HG03439 (cell line): ENCODE measurements at regions not wholly inside any gene's neighbourhood (a gene's known extent, or its start where the extent isn't known, plus 50 kb on each side); places are given as distances from the start of the nearest gene placed in this dataset.
"Not testable (repeated sequence)": the region's sequence is repeated elsewhere in the genome, so short reads cannot be mapped to it uniquely, and the experiment has no call there.

Source experiments
- ATAC-seq: cut with Tn5 transposase; IDR thresholded peaks from one replicate; pipeline ENCODE4 v1.9.1; 2021; ENCODE audit warnings: mild to moderate bottlenecking, moderate library complexity; ENCODE audit not compliant: unreplicated experiment

DNA sequence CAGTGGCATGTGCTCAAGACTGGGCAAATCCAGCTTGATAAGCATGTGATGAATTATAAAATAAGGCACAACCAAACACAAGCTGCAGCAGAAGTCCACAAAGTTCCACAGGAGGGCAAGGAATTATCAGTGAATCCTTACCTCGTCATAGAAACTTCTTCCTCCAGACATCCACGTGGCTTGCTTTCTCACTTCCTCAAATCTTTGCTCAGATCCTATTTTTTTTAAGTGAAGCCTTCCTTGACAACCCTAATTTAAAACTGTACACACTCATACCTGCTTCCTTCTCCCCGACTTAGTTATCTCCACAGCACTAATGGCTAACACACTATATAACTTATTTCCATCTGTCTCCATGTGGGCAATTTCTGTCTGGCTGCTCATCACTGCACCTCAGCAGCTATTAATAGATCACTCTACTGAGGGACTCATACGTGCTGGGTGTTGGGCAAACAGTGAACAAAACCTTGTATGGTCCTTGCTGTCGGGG lies 320.7 kb downstream of the KLF13 start:
- not testable (repeated sequence) for ATAC-seq

DNA sequence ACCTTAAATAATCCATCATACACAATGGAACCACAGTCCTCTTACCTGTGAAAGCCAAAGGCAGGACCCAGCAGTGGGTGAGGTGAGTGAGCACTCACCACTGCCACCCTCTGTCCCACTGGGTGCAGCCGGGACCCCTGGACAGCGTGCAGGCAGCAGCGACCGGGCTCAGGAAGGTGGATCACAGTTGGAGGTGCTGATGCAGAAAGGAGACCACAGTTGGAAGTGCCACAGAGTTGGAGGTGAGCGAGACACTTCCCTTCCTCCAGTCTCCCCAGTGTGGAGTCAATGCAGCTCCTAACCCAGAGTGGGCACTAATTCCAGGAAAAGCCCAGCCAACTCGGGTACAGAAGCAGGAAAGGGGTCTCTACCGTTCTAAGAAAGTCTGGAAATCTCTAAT lies 323.0 kb downstream of the KLF13 start:
- ATAC-seq, result not testable (repeated sequence)

- ATAC-seq, result not testable (repeated sequence)
Measured at GRCh38 chr15:31650055-31650701, 323.5 kb downstream of the KLF13 start.

DNA sequence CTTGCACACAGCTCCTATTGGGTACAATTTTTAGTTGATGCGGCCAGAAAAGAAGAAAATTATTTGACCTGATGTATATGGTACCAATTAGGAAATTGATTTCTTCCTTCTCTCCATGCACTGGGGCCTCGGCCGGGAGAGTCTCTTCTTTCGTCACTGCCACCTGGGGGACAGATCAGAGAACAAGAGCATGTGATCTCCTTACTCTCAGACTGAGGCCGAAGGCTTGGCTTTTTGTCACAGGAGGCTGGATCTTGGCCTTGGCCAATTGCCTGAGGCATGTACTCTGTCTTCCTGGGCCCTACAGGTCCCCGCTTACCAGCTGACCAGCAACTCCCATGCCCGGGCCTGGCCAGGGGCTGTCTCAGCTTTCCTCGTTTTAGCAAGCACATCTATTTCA lies 330.3 kb downstream of the KLF13 start:
- ATAC-seq, result not testable (repeated sequence)

- no peak for ATAC-seq
Measured at GRCh38 chr15:31660816-31661215, 334.2 kb downstream of the KLF13 start.

GRCh38 chr15:31665732-31666131 lies 339.1 kb downstream of the KLF13 start:
- ATAC-seq, result not testable (repeated sequence)

DNA sequence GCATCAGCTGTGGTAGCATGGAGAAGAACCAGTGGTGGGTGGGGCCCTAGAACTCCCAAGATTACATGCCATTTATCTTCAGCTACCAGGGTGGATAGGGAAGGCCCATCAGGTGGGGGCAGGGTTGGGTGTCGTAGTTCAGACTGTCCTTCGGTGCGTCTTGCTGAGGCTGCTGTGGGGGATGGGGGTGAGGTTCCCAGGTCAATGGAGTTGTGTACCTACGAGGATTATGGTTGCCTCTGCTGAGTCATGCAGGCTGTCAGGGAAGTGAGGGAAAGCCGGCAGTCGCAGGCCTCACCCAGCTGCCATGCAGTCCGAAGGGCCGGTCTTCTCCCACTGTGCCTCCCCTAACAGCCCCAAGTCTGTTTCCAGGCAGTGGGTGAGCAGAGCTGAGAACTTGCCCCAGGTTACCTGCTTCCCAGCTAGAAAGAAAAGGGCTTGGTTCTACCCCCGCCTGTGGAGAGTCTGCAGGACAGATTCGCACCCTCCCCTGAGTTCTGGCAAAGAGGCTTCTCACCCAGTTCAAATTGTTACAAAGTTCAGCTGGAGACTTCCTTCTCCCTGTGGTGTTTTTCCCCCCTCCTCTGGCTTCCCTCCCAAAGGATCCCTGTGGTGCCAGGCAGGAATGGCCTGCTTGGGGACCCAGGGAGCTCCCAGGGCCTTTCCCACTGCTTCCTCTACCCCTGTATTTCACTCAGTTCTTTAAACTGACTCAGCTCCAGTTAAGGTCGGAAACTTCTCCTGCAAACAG lies 342.7 kb downstream of the KLF13 start:
- not testable (repeated sequence) for ATAC-seq

DNA sequence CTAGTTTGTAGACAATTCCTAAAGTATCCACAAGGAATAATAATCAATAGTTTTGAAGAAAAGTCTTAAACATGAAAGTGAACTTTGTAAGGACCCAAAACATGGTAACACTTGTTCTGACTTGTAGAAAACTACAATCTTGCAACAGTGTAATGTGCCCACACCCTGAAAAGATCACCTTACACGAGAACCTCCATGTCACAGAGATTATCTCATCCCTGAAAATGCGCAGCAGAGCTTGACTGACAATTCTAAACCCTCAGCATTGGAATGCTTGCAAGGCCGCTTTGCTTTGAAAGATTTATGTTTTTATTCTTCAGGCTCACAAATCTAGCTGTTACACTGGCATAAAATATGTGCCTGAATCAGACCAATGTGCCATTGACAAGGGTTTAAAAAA lies 346.6 kb downstream of the KLF13 start:
- ATAC-seq, result not testable (repeated sequence)

GRCh38 chr15:31681529-31682259 lies 348.6 kb upstream of the CHRNA7 start:
- not testable (repeated sequence) for ATAC-seq

- not testable (repeated sequence) for ATAC-seq
Measured at GRCh38 chr15:31687088-31687487, 343.2 kb upstream of the CHRNA7 start.

DNA sequence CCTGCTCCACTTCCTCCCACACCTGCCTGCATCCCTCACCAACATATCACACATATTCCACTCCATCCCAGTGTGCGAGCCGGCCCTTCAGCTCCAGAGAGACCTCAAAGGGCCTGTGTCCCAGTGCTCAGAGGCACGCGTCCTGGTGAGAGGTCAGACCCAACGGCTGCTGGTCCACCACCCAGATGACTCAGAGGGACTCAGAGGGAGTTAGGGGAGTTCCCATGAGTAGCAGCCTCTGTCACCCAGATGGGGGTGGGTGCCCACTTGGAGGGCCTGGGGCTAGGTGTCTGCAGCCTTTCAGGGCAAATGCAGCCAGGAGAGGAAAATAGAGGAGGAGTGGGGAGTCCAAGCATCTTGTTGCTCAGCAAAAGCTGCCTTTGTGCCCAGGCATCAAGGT lies 333.8 kb upstream of the CHRNA7 start:
- ATAC-seq, result not testable (repeated sequence)

DNA sequence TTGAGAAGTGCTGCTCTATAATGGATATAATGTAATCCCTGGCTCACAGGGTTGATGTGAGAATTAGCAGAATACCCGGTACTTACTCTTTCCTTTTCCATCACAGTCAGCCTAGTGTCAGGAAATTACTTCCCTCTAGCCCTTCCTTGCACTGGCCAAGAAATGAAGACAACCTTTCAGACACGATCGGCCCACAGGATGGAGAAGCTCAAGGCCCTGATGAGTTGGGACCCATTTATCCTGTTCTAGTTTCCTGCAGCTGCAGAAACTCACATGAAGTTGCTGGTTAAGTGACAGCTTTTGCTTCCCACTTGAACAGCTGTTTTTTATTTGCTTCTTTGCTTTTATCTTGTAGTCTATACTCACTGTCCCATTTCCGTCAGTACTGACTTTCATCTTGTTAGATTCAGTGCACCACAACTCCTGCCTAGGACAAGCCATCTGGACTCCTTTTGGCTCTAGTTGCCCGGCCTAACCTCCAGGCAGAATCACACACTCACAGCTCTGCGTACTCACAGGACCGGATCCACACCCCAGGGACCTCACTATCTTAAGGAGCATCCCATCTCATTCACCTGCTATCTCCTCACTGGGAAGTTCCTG lies 325.1 kb upstream of the CHRNA7 start:
- ATAC-seq, result not testable (repeated sequence)

DNA sequence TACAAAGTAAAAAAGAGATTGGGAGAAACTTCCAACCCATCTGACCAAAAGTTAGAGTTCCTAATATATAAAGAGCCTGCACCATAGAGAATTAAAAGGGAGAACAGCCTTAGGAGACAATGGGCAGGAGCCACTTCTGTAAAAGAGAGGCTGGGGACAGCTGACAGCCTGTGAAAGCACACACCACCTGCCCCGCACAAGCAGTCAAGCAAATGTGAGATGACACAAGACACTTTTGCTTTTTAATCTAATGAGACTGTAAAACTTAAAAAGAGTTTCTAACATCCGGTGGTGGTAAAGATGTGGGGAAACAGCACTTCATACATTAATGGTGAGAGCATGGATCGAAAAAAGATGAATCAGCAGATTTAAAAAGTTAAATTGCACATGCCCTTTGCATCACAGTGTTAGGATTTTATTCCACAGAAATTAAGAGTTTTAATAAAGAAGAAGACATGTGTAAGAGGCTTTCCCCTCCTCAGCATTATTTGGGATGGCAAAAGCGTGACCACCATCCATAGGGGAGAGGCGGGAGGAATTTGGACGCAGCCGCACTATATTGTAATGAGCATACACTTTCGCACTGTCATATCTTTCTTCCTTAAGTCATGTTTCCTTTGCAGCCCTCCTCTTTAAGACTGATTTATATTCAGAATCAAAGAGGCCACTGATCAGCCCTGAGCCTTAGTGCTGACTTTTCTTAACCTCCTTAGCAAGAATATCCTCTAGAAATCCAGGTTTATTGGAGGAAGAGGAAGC lies 322.2 kb upstream of the CHRNA7 start:
- peak; percentile 55 for ATAC-seq

GRCh38 chr15:31708703-31709327 lies 321.5 kb upstream of the CHRNA7 start:
- peak; percentile 78 for ATAC-seq

- not testable (repeated sequence) for ATAC-seq
Measured at GRCh38 chr15:31709479-31709878, 320.8 kb upstream of the CHRNA7 start.

DNA sequence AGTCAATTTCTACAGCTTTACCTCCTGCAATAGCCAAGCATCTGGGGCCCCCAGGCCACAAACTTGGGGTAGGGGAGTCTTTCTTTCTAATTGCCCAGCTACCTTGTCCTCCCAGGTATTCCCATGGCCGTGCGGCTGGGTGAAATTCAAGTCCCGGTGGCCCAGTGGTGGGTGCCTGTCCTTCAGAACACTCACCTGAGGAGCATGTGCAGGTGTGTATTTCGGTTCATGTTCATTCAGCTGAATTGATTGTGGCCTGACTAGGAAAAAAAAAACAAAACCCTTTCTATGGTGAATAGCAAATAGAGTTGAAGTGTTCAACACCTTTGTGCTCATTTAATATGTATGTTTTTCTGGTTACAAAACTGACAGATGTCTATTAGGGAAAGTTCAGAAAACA lies 319.5 kb upstream of the CHRNA7 start:
- not testable (repeated sequence) for ATAC-seq

DNA sequence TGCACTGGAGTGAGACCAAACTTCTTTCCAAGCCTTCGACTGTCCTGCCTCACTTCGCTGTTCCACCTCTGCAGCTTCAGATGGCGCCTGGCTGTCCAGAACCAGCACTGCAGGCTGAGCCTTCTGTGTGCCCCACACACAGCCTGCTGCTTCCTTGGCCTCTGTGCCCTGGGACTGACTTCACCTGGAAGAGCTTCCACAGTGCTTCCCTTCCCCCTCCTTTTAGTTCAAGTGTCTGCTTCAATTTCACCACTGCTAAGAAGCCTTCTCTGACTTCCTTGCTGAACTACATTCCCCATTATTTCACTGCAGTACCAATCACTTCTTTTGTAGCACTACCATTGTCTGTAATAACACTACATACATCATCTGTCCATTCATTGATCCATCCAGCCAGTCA lies 315.1 kb upstream of the CHRNA7 start:
- ATAC-seq, result not testable (repeated sequence)

GRCh38 chr15:31718625-31719024 lies 311.7 kb upstream of the CHRNA7 start:
- ATAC-seq, result not testable (repeated sequence)

DNA sequence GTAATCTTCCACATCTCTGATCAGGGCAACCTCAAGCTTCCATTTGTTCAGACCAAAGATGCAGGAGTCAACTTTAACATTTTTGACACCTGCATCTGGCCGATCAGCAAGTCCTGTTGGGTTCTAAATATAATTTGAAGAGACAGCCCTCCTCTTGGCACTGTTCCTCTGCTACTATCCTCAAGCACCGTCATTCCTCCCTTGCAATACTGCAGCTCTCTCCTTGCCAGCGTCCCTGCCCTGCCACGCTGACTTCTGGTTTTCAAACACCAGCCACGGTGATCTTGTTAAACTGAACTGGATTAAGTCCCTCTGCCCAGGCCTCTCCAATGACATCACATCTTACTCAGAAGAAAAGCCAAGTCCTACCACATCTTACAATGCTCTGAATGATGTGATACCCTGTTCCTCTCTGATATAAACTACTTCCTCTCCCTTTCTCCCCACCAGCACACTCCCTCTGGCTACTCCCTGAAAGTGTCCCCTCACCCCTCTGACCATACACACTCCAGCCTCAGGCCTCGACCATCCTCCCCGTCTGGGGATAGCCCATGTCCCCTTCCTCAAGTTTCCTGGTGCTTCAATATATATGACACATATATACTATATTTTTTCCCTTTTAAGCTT lies 310.8 kb upstream of the CHRNA7 start:
- not testable (repeated sequence) for ATAC-seq
